IMR-90 (cell line): ENCODE measurements at regions not wholly inside any gene's neighbourhood (a gene's known extent, or its start where the extent isn't known, plus 50 kb on each side); places are given as distances from the start of the nearest gene placed in this dataset.
A peak's percentile ranks its signal among the peaks of the same experiment; 100 is the strongest.

Experiments
- ATAC-seq: fragments of 200-7000 bp; cut with Tn5 transposase; 2 replicates; pipeline ENCODE4 v1.9.1; 2020; ENCODE audit warnings: low read depth, mild to moderate bottlenecking, moderate library complexity
- BruUV-seq: library from RNA; stranded (reverse); fragments of 400-500 nt; replicated peaks from 2 replicates; lab custom pipeline; 2021; lab: Mats Ljungman, UMichigan
- CTCF ChIA-PET: fragments of 300-600 bp; formaldehyde crosslinking; extraction: SDS; loops from one replicate; lab custom pipeline; 2021; ENCODE audit warnings: antibody characterized with exemption; lab: Yijun Ruan, JAX
- POLR2A ChIA-PET: fragments of 300-600 bp; sonication (Branson Sonifier 250); formaldehyde crosslinking; loops from one replicate; lab custom pipeline; 2022; ENCODE audit warnings: antibody characterized with exemption; ENCODE audit not compliant: unreplicated experiment; lab: Charles Lee
- DNase-seq: peaks from one replicate; pipeline ENCODE4 v3.0.0; 2013
- H2AFZ ChIP-seq: replicated peaks from 2 replicates; pipeline ENCODE3; 2013; ENCODE audit warnings: low read length, mild to moderate bottlenecking; ENCODE audit not compliant: poor library complexity
- H2AK5ac ChIP-seq: 2 replicates; pipeline ENCODE4 v1.6.1; 2013; ENCODE audit warnings: low read depth, low read length, inconsistent platforms
- H2AK9ac ChIP-seq: replicated peaks from 2 replicates; pipeline ENCODE3; 2013; ENCODE audit warnings: mild to moderate bottlenecking, low read depth, low read length, moderate library complexity; ENCODE audit not compliant: poor library complexity
- H2BK120ac ChIP-seq: 2 replicates; pipeline ENCODE4 v1.6.1; 2013; ENCODE audit warnings: low read depth, low read length, inconsistent platforms
- H2BK15ac ChIP-seq: 3 replicates; pipeline ENCODE4 v1.6.1; 2013; ENCODE audit warnings: low read depth, low read length, inconsistent platforms
- H2BK20ac ChIP-seq: 2 replicates; pipeline ENCODE4 v1.6.1; 2013; ENCODE audit warnings: low read depth, mild to moderate bottlenecking, inconsistent platforms, low read length, moderate library complexity
- H2BK5ac ChIP-seq: 2 replicates; pipeline ENCODE4 v1.6.1; 2013; ENCODE audit warnings: mild to moderate bottlenecking, low read depth, low read length, inconsistent platforms; ENCODE audit not compliant: poor library complexity, severe bottlenecking
- H3K14ac ChIP-seq: replicated peaks from 2 replicates; pipeline ENCODE4 v1.6.1; 2013; ENCODE audit warnings: low read depth, low read length, inconsistent platforms
- H3K18ac ChIP-seq: 2 replicates; pipeline ENCODE4 v1.6.1; 2013; ENCODE audit warnings: low read depth, low read length, control low read depth
- H3K23ac ChIP-seq: 2 replicates; pipeline ENCODE4 v1.6.1; 2013; ENCODE audit warnings: low read depth, low read length, inconsistent platforms
- H3K27ac ChIP-seq: 2 replicates; pipeline ENCODE4 v1.5.1; 2013; ENCODE audit warnings: mild to moderate bottlenecking, control low read depth, low read length; ENCODE audit not compliant: insufficient read depth
- H3K27me3 ChIP-seq: 2 replicates; pipeline ENCODE4 v1.6.1; 2013; ENCODE audit warnings: low read length; ENCODE audit not compliant: control insufficient read depth, insufficient read depth
- H3K36me3 ChIP-seq: 2 replicates; pipeline ENCODE4 v1.6.1; 2013; ENCODE audit warnings: low read length, mixed read lengths; ENCODE audit not compliant: control insufficient read depth, insufficient read depth
- H3K4ac ChIP-seq: 2 replicates; pipeline ENCODE4 v1.6.1; 2013; ENCODE audit warnings: low read depth, low read length, inconsistent platforms
- H3K4me1 ChIP-seq: 2 replicates; pipeline ENCODE4 v1.6.1; 2013; ENCODE audit warnings: low read length, mixed read lengths; ENCODE audit not compliant: control insufficient read depth, insufficient read depth
- H3K4me2 ChIP-seq: 2 replicates; pipeline ENCODE4 v1.6.1; 2013; ENCODE audit warnings: low read depth, mild to moderate bottlenecking, control low read depth, low read length, moderate library complexity
- H3K4me3 ChIP-seq: 2 replicates; pipeline ENCODE4 v1.5.1; 2013; ENCODE audit warnings: low read depth, mild to moderate bottlenecking, control low read depth, low read length, moderate library complexity; ENCODE audit not compliant: insufficient read depth
- H3K56ac ChIP-seq: 2 replicates; pipeline ENCODE4 v1.6.1; 2013; ENCODE audit warnings: low read length, inconsistent platforms; ENCODE audit not compliant: insufficient read depth; ENCODE audit errors: extremely low read depth
- H3K79me1 ChIP-seq, 2 experiments: 2 replicates each; pipeline ENCODE4 v1.6.1; 2013; ENCODE audit warnings: low read length in 2 of 2, inconsistent platforms in 1 of 2, low read depth in 1 of 2
- H3K9ac ChIP-seq: 2 replicates; pipeline ENCODE4 v1.6.1; 2013; ENCODE audit warnings: low read depth, low read length, control low read depth
- H3K9me1 ChIP-seq: 2 replicates; pipeline ENCODE4 v1.6.1; 2013; ENCODE audit warnings: low read length, inconsistent platforms; ENCODE audit not compliant: insufficient read depth
- H3K9me3 ChIP-seq: 2 replicates; pipeline ENCODE4 v1.6.1; 2013; ENCODE audit warnings: low read length; ENCODE audit not compliant: control insufficient read depth, insufficient read depth
- H4K20me1 ChIP-seq: 2 replicates; pipeline ENCODE4 v1.6.1; 2013; ENCODE audit warnings: low read length, inconsistent platforms; ENCODE audit not compliant: insufficient read depth
- H4K5ac ChIP-seq: 2 replicates; pipeline ENCODE4 v1.6.1; 2013; ENCODE audit warnings: mild to moderate bottlenecking, low read depth, low read length, control low read depth
- H4K8ac ChIP-seq, 2 experiments: 2 replicates each; pipeline ENCODE4 v1.6.1; 2013; ENCODE audit warnings: low read depth in 2 of 2, low read length in 2 of 2, control low read depth in 1 of 2, inconsistent platforms in 1 of 2
- H4K91ac ChIP-seq: 2 replicates; pipeline ENCODE4 v1.6.1; 2013; ENCODE audit warnings: low read depth, low read length, inconsistent platforms; ENCODE audit not compliant: insufficient read depth
- CTCF ChIP-seq: conservative IDR thresholded peaks from 2 replicates; pipeline ENCODE4 v1.5.1; 2012; ENCODE audit warnings: mild to moderate bottlenecking, low read depth, low read length, improper control_type of control experiment
- FOS ChIP-seq: fragments of 150-350 bp; IDR thresholded peaks from 2 replicates; pipeline ENCODE4 v1.6.1; 2016; ENCODE audit warnings: low read depth, low read length
- MAFK ChIP-seq: IDR thresholded peaks from 2 replicates; pipeline ENCODE4 v1.6.1; 2012; ENCODE audit warnings: low read depth, low read length, improper control_type of control experiment
- WGBS, 2 experiments: methylation state at CpG; one replicate each; pipeline versions ENCODE4 v1.1.5 to v1.1.7; 2013; ENCODE audit warnings: missing lambda C conversion rate in 2 of 2; ENCODE audit not compliant: insufficient read length in 1 of 2; ENCODE audit errors: extremely low coverage in 2 of 2; 5-methylcytosine and 5-hydroxymethylcytosine counted together
- dilution Hi-C: fragments of 300-500 bp; cut with HindIII; formaldehyde crosslinking; loops from one replicate; pipeline ENCODE4 v1.14.3; 2018; ENCODE audit warnings: low sequenced_read_pairs; ENCODE audit not compliant: unreplicated experiment
- in situ Hi-C: fragments of 300-500 bp; cut with MboI; formaldehyde crosslinking; loops from 3 replicates; pipeline ENCODE4 v1.14.3; 2019; ENCODE audit warnings: low sequenced_read_pairs, inconsistent platforms, mixed read lengths
- intact Hi-C: fragments of 100-400 bp; cut with micrococcal nuclease; formaldehyde crosslinking; loops from 2 replicates; pipeline ENCODE4 v1.10.0; 2022

- BruUV-seq: no TSS peak
- Histone ChIP-seq H3K56ac (no peak overlapping the region), H3K4me2 (no peak overlapping the region), H3K4me3 (no peak overlapping the region), H4K91ac (no peak overlapping the region), H3K4me1 (no peaks in the 10 kb centered on the region), H2AFZ (no peak overlapping the region), H2BK5ac (no peak overlapping the region), H3K27me3 (no peaks in the 10 kb centered on the region), H2AK9ac (no peak overlapping the region), H3K18ac (no peak overlapping the region), H3K23ac (no peak overlapping the region), H2BK20ac (no peak overlapping the region), H4K5ac (no peak overlapping the region), H4K20me1 (no peaks in the 10 kb centered on the region), H3K9me3 (peaks cover 4% of the 10 kb centered on the region), H3K9me1 (no peaks in the 10 kb centered on the region), H2AK5ac (no peak overlapping the region), H3K79me1 (no peaks in the 10 kb centered on the region), H3K36me3 (no peaks in the 10 kb centered on the region), H3K14ac (no peak overlapping the region), H4K8ac (no peak overlapping the region), H3K27ac (no peak overlapping the region), H2BK15ac (no peak overlapping the region), H2BK120ac (no peak overlapping the region), H3K9ac (no peak overlapping the region), H3K4ac (no peak overlapping the region)
- ATAC-seq: no peak
- dilution Hi-C loops (no loop called here), intact Hi-C loops (no loop called here), in situ Hi-C loops (no loop called here)
- POLR2A ChIA-PET: no interaction called here
- peak; percentile 65 for TF ChIP-seq MAFK
- TF ChIP-seq CTCF: no peak
- no peak for TF ChIP-seq FOS
- no peak for DNase-seq
- CTCF ChIA-PET: interaction anchor here (0.6 kb wide), 1 partner anchor 9 kb away, joined by 3 read pairs; no protein-coding TSS in a partner anchor
- 100% methylated on average over 1 of the region's 3 CpGs; no CpG with 5 or more reads in 1 of the 2 experiments for WGBS, 2 experiments
These were observed 1342.8 kb upstream of the WWC1 start for GRCh38 chr5:166948679-166949078.
